ENCODE measurements at regions not wholly inside any gene's neighbourhood (a gene's known extent, or its start where the extent isn't known, plus 50 kb on each side); places are given as distances from the start of the nearest gene placed in this dataset.

GRCh38 chr4:111483375-111484169, 661.7 kb upstream of the FAM241A start:
- Histone ChIP-seq H3K9me3 (ENCODE audit: control insufficient read depth, insufficient read depth, low read length) (no peaks in the 10 kb centered on the region), H3K4me1 (ENCODE audit: control insufficient read depth, insufficient read depth, low read length) (no peaks in the 10 kb centered on the region), H3K27me3 (ENCODE audit: control insufficient read depth, insufficient read depth, low read length) (no peaks in the 10 kb centered on the region), H3K4me3 (ENCODE audit: low read length) (no peak overlapping the region), H3K27ac (ENCODE audit: low read length) (no peak overlapping the region), H3K36me3 (ENCODE audit: control insufficient read depth, insufficient read depth, low read length) (no peaks in the 10 kb centered on the region)
- DNase-seq (ENCODE audit: low read depth, low spot score) = no peak
- no CpG with 5 or more reads among the region's 8 CpGs for WGBS (ENCODE audit: insufficient coverage, insufficient read length)

- no peaks in the 10 kb centered on the region for H3K4me1 ChIP-seq (ENCODE audit: control insufficient read depth, insufficient read depth, low read length)
- no peak overlapping the region for H3K27ac ChIP-seq (ENCODE audit: low read length)
- H3K9me3 ChIP-seq (ENCODE audit: control insufficient read depth, insufficient read depth, low read length) = no peaks in the 10 kb centered on the region
- H3K4me3 ChIP-seq (ENCODE audit: low read length) = no peak overlapping the region
- DNase-seq (ENCODE audit: low read depth, low spot score) = no peak
- no peaks in the 10 kb centered on the region for H3K27me3 ChIP-seq (ENCODE audit: control insufficient read depth, insufficient read depth, low read length)
- H3K36me3 ChIP-seq (ENCODE audit: control insufficient read depth, insufficient read depth, low read length) = no peaks in the 10 kb centered on the region
- WGBS (ENCODE audit: insufficient coverage, insufficient read length) = no CpG with 5 or more reads among the region's 1 CpG
These were observed 652.8 kb upstream of the FAM241A start for GRCh38 chr4:111492496-111492895.

GRCh38 chr4:111494471-111494870, 650.8 kb upstream of the FAM241A start:
- Histone ChIP-seq H3K4me3 (ENCODE audit: low read length) (no peak overlapping the region), H3K36me3 (ENCODE audit: control insufficient read depth, insufficient read depth, low read length) (no peaks in the 10 kb centered on the region), H3K4me1 (ENCODE audit: control insufficient read depth, insufficient read depth, low read length) (no peaks in the 10 kb centered on the region), H3K27ac (ENCODE audit: low read length) (no peak overlapping the region), H3K27me3 (ENCODE audit: control insufficient read depth, insufficient read depth, low read length) (no peaks in the 10 kb centered on the region), H3K9me3 (ENCODE audit: control insufficient read depth, insufficient read depth, low read length) (no peaks in the 10 kb centered on the region)
- DNase-seq (ENCODE audit: low read depth, low spot score) = no peak
- no CpG with 5 or more reads among the region's 2 CpGs for WGBS (ENCODE audit: insufficient coverage, insufficient read length)

- DNase-seq (ENCODE audit: low read depth, low spot score) = no peak
- Histone ChIP-seq H3K4me3 (ENCODE audit: low read length) (no peak overlapping the region), H3K36me3 (ENCODE audit: control insufficient read depth, insufficient read depth, low read length) (no peaks in the 10 kb centered on the region), H3K9me3 (ENCODE audit: control insufficient read depth, insufficient read depth, low read length) (no peaks in the 10 kb centered on the region), H3K4me1 (ENCODE audit: control insufficient read depth, insufficient read depth, low read length) (no peaks in the 10 kb centered on the region), H3K27me3 (ENCODE audit: control insufficient read depth, insufficient read depth, low read length) (no peaks in the 10 kb centered on the region), H3K27ac (ENCODE audit: low read length) (no peak overlapping the region)
- whole genome bisulfite sequencing (ENCODE audit: insufficient coverage, insufficient read length) = no CpG with 5 or more reads among the region's 1 CpG
These were observed 650.3 kb upstream of the FAM241A start for GRCh38 chr4:111494971-111495370.

GRCh38 chr4:111499291-111499690, 646.0 kb upstream of the FAM241A start:
- Histone ChIP-seq H3K27me3 (ENCODE audit: control insufficient read depth, insufficient read depth, low read length) (no peaks in the 10 kb centered on the region), H3K36me3 (ENCODE audit: control insufficient read depth, insufficient read depth, low read length) (no peaks in the 10 kb centered on the region), H3K4me3 (ENCODE audit: low read length) (no peak overlapping the region), H3K4me1 (ENCODE audit: control insufficient read depth, insufficient read depth, low read length) (no peaks in the 10 kb centered on the region), H3K27ac (ENCODE audit: low read length) (no peak overlapping the region), H3K9me3 (ENCODE audit: control insufficient read depth, insufficient read depth, low read length) (no peaks in the 10 kb centered on the region)
- DNase-seq (ENCODE audit: low read depth, low spot score) = no peak
- no CpG with 5 or more reads among the region's 3 CpGs for WGBS (ENCODE audit: insufficient coverage, insufficient read length)

GRCh38 chr4:111499706-111500105, 645.5 kb upstream of the FAM241A start:
- Histone ChIP-seq H3K4me3 (ENCODE audit: low read length) (no peak overlapping the region), H3K4me1 (ENCODE audit: control insufficient read depth, insufficient read depth, low read length) (no peaks in the 10 kb centered on the region), H3K36me3 (ENCODE audit: control insufficient read depth, insufficient read depth, low read length) (no peaks in the 10 kb centered on the region), H3K27me3 (ENCODE audit: control insufficient read depth, insufficient read depth, low read length) (no peaks in the 10 kb centered on the region), H3K27ac (ENCODE audit: low read length) (no peak overlapping the region), H3K9me3 (ENCODE audit: control insufficient read depth, insufficient read depth, low read length) (no peaks in the 10 kb centered on the region)
- no CpG with 5 or more reads among the region's 1 CpG for WGBS (ENCODE audit: insufficient coverage, insufficient read length)
- DNase-seq (ENCODE audit: low read depth, low spot score) = no peak

- Histone ChIP-seq H3K4me3 (ENCODE audit: low read length) (no peak overlapping the region), H3K4me1 (ENCODE audit: control insufficient read depth, insufficient read depth, low read length) (no peaks in the 10 kb centered on the region), H3K27ac (ENCODE audit: low read length) (no peak overlapping the region), H3K36me3 (ENCODE audit: control insufficient read depth, insufficient read depth, low read length) (no peaks in the 10 kb centered on the region), H3K27me3 (ENCODE audit: control insufficient read depth, insufficient read depth, low read length) (no peaks in the 10 kb centered on the region), H3K9me3 (ENCODE audit: control insufficient read depth, insufficient read depth, low read length) (no peaks in the 10 kb centered on the region)
- DNase-seq (ENCODE audit: low read depth, low spot score) = no peak
- no CpG with 5 or more reads among the region's 3 CpGs for WGBS (ENCODE audit: insufficient coverage, insufficient read length)
These were observed 644.4 kb upstream of the FAM241A start for GRCh38 chr4:111500858-111501257.

- Histone ChIP-seq H3K4me3 (ENCODE audit: low read length) (no peak overlapping the region), H3K36me3 (ENCODE audit: control insufficient read depth, insufficient read depth, low read length) (no peaks in the 10 kb centered on the region), H3K27me3 (ENCODE audit: control insufficient read depth, insufficient read depth, low read length) (no peaks in the 10 kb centered on the region), H3K4me1 (ENCODE audit: control insufficient read depth, insufficient read depth, low read length) (no peaks in the 10 kb centered on the region), H3K9me3 (ENCODE audit: control insufficient read depth, insufficient read depth, low read length) (no peaks in the 10 kb centered on the region), H3K27ac (ENCODE audit: low read length) (no peak overlapping the region)
- WGBS (ENCODE audit: insufficient coverage, insufficient read length) = no CpG with 5 or more reads among the region's 2 CpGs
- no peak for DNase-seq (ENCODE audit: low read depth, low spot score)
These were observed 643.3 kb upstream of the FAM241A start for GRCh38 chr4:111501946-111502345.

GRCh38 chr4:111502626-111503025, 642.6 kb upstream of the FAM241A start:
- no peaks in the 10 kb centered on the region for H3K36me3 ChIP-seq (ENCODE audit: control insufficient read depth, insufficient read depth, low read length)
- H3K4me1 ChIP-seq (ENCODE audit: control insufficient read depth, insufficient read depth, low read length) = no peaks in the 10 kb centered on the region
- H3K27ac ChIP-seq (ENCODE audit: low read length) = no peak overlapping the region
- H3K27me3 ChIP-seq (ENCODE audit: control insufficient read depth, insufficient read depth, low read length) = no peaks in the 10 kb centered on the region
- no peaks in the 10 kb centered on the region for H3K9me3 ChIP-seq (ENCODE audit: control insufficient read depth, insufficient read depth, low read length)
- DNase-seq (ENCODE audit: low read depth, low spot score) = no peak
- H3K4me3 ChIP-seq (ENCODE audit: low read length) = no peak overlapping the region
- WGBS (ENCODE audit: insufficient coverage, insufficient read length) = no CpG with 5 or more reads among the region's 2 CpGs

GRCh38 chr4:111506706-111507105, 638.5 kb upstream of the FAM241A start:
- no peak overlapping the region for H3K4me3 ChIP-seq (ENCODE audit: low read length)
- H3K36me3 ChIP-seq (ENCODE audit: control insufficient read depth, insufficient read depth, low read length) = no peaks in the 10 kb centered on the region
- DNase-seq (ENCODE audit: low read depth, low spot score) = no peak
- no peaks in the 10 kb centered on the region for H3K4me1 ChIP-seq (ENCODE audit: control insufficient read depth, insufficient read depth, low read length)
- no peaks in the 10 kb centered on the region for H3K27me3 ChIP-seq (ENCODE audit: control insufficient read depth, insufficient read depth, low read length)
- H3K9me3 ChIP-seq (ENCODE audit: control insufficient read depth, insufficient read depth, low read length) = no peaks in the 10 kb centered on the region
- no peak overlapping the region for H3K27ac ChIP-seq (ENCODE audit: low read length)
- no CpG with 5 or more reads among the region's 2 CpGs for WGBS (ENCODE audit: insufficient coverage, insufficient read length)

GRCh38 chr4:111510535-111510934, 634.7 kb upstream of the FAM241A start:
- Histone ChIP-seq H3K27me3 (ENCODE audit: control insufficient read depth, insufficient read depth, low read length) (no peaks in the 10 kb centered on the region), H3K9me3 (ENCODE audit: control insufficient read depth, insufficient read depth, low read length) (no peaks in the 10 kb centered on the region), H3K4me1 (ENCODE audit: control insufficient read depth, insufficient read depth, low read length) (no peaks in the 10 kb centered on the region), H3K27ac (ENCODE audit: low read length) (no peak overlapping the region), H3K4me3 (ENCODE audit: low read length) (no peak overlapping the region), H3K36me3 (ENCODE audit: control insufficient read depth, insufficient read depth, low read length) (no peaks in the 10 kb centered on the region)
- no peak for DNase-seq (ENCODE audit: low read depth, low spot score)

Data from iPS DF 6.9 (cell line).